IMR-90 (cell line): ENCODE measurements at regions not wholly inside any gene's neighbourhood (a gene's known extent, or its start where the extent isn't known, plus 50 kb on each side); places are given as distances from the start of the nearest gene placed in this dataset.

Experiments used
- ATAC-seq: fragments of 200-7000 bp; cut with Tn5 transposase; 2 replicates; pipeline ENCODE4 v1.9.1; 2020; ENCODE audit warnings: low read depth, mild to moderate bottlenecking, moderate library complexity
- BruUV-seq: library from RNA; stranded (reverse); fragments of 400-500 nt; replicated peaks from 2 replicates; lab custom pipeline; 2021; lab: Mats Ljungman, UMichigan
- CTCF ChIA-PET: fragments of 300-600 bp; formaldehyde crosslinking; extraction: SDS; loops from one replicate; lab custom pipeline; 2021; ENCODE audit warnings: antibody characterized with exemption; lab: Yijun Ruan, JAX
- POLR2A ChIA-PET: fragments of 300-600 bp; sonication (Branson Sonifier 250); formaldehyde crosslinking; loops from one replicate; lab custom pipeline; 2022; ENCODE audit warnings: antibody characterized with exemption; ENCODE audit not compliant: unreplicated experiment; lab: Charles Lee
- DNase-seq: peaks from one replicate; pipeline ENCODE4 v3.0.0; 2013
- H2AFZ ChIP-seq: replicated peaks from 2 replicates; pipeline ENCODE3; 2013; ENCODE audit warnings: low read length, mild to moderate bottlenecking; ENCODE audit not compliant: poor library complexity
- H2AK5ac ChIP-seq: 2 replicates; pipeline ENCODE4 v1.6.1; 2013; ENCODE audit warnings: low read depth, low read length, inconsistent platforms
- H2AK9ac ChIP-seq: replicated peaks from 2 replicates; pipeline ENCODE3; 2013; ENCODE audit warnings: mild to moderate bottlenecking, low read depth, low read length, moderate library complexity; ENCODE audit not compliant: poor library complexity
- H2BK120ac ChIP-seq: 2 replicates; pipeline ENCODE4 v1.6.1; 2013; ENCODE audit warnings: low read depth, low read length, inconsistent platforms
- H2BK15ac ChIP-seq: 3 replicates; pipeline ENCODE4 v1.6.1; 2013; ENCODE audit warnings: low read depth, low read length, inconsistent platforms
- H2BK20ac ChIP-seq: 2 replicates; pipeline ENCODE4 v1.6.1; 2013; ENCODE audit warnings: low read depth, mild to moderate bottlenecking, inconsistent platforms, low read length, moderate library complexity
- H2BK5ac ChIP-seq: 2 replicates; pipeline ENCODE4 v1.6.1; 2013; ENCODE audit warnings: mild to moderate bottlenecking, low read depth, low read length, inconsistent platforms; ENCODE audit not compliant: poor library complexity, severe bottlenecking
- H3K14ac ChIP-seq: replicated peaks from 2 replicates; pipeline ENCODE4 v1.6.1; 2013; ENCODE audit warnings: low read depth, low read length, inconsistent platforms
- H3K18ac ChIP-seq: 2 replicates; pipeline ENCODE4 v1.6.1; 2013; ENCODE audit warnings: low read depth, low read length, control low read depth
- H3K23ac ChIP-seq: 2 replicates; pipeline ENCODE4 v1.6.1; 2013; ENCODE audit warnings: low read depth, low read length, inconsistent platforms
- H3K27ac ChIP-seq: 2 replicates; pipeline ENCODE4 v1.5.1; 2013; ENCODE audit warnings: mild to moderate bottlenecking, control low read depth, low read length; ENCODE audit not compliant: insufficient read depth
- H3K27me3 ChIP-seq: 2 replicates; pipeline ENCODE4 v1.6.1; 2013; ENCODE audit warnings: low read length; ENCODE audit not compliant: control insufficient read depth, insufficient read depth
- H3K36me3 ChIP-seq: 2 replicates; pipeline ENCODE4 v1.6.1; 2013; ENCODE audit warnings: low read length, mixed read lengths; ENCODE audit not compliant: control insufficient read depth, insufficient read depth
- H3K4ac ChIP-seq: 2 replicates; pipeline ENCODE4 v1.6.1; 2013; ENCODE audit warnings: low read depth, low read length, inconsistent platforms
- H3K4me1 ChIP-seq: 2 replicates; pipeline ENCODE4 v1.6.1; 2013; ENCODE audit warnings: low read length, mixed read lengths; ENCODE audit not compliant: control insufficient read depth, insufficient read depth
- H3K4me2 ChIP-seq: 2 replicates; pipeline ENCODE4 v1.6.1; 2013; ENCODE audit warnings: low read depth, mild to moderate bottlenecking, control low read depth, low read length, moderate library complexity
- H3K4me3 ChIP-seq: 2 replicates; pipeline ENCODE4 v1.5.1; 2013; ENCODE audit warnings: low read depth, mild to moderate bottlenecking, control low read depth, low read length, moderate library complexity; ENCODE audit not compliant: insufficient read depth
- H3K56ac ChIP-seq: 2 replicates; pipeline ENCODE4 v1.6.1; 2013; ENCODE audit warnings: low read length, inconsistent platforms; ENCODE audit not compliant: insufficient read depth; ENCODE audit errors: extremely low read depth
- H3K79me1 ChIP-seq, 2 experiments: 2 replicates each; pipeline ENCODE4 v1.6.1; 2013; ENCODE audit warnings: low read length in 2 of 2, inconsistent platforms in 1 of 2, low read depth in 1 of 2
- H3K9ac ChIP-seq: 2 replicates; pipeline ENCODE4 v1.6.1; 2013; ENCODE audit warnings: low read depth, low read length, control low read depth
- H3K9me1 ChIP-seq: 2 replicates; pipeline ENCODE4 v1.6.1; 2013; ENCODE audit warnings: low read length, inconsistent platforms; ENCODE audit not compliant: insufficient read depth
- H3K9me3 ChIP-seq: 2 replicates; pipeline ENCODE4 v1.6.1; 2013; ENCODE audit warnings: low read length; ENCODE audit not compliant: control insufficient read depth, insufficient read depth
- H4K20me1 ChIP-seq: 2 replicates; pipeline ENCODE4 v1.6.1; 2013; ENCODE audit warnings: low read length, inconsistent platforms; ENCODE audit not compliant: insufficient read depth
- H4K5ac ChIP-seq: 2 replicates; pipeline ENCODE4 v1.6.1; 2013; ENCODE audit warnings: mild to moderate bottlenecking, low read depth, low read length, control low read depth
- H4K8ac ChIP-seq, 2 experiments: 2 replicates each; pipeline ENCODE4 v1.6.1; 2013; ENCODE audit warnings: low read depth in 2 of 2, low read length in 2 of 2, control low read depth in 1 of 2, inconsistent platforms in 1 of 2
- H4K91ac ChIP-seq: 2 replicates; pipeline ENCODE4 v1.6.1; 2013; ENCODE audit warnings: low read depth, low read length, inconsistent platforms; ENCODE audit not compliant: insufficient read depth
- BHLHE40 ChIP-seq: fragments of 150-350 bp; IDR thresholded peaks from 2 replicates; pipeline ENCODE4 v1.6.1; 2016; ENCODE audit warnings: mild to moderate bottlenecking, low read depth, low read length
- CEBPB ChIP-seq: IDR thresholded peaks from 2 replicates; pipeline ENCODE4 v1.6.1; 2012; ENCODE audit warnings: low read depth, low read length, improper control_type of control experiment
- CHD1 ChIP-seq: IDR thresholded peaks from 2 replicates; pipeline ENCODE4 v1.6.1; 2012; ENCODE audit warnings: low read depth, low read length, improper control_type of control experiment
- CTCF ChIP-seq: conservative IDR thresholded peaks from 2 replicates; pipeline ENCODE4 v1.5.1; 2012; ENCODE audit warnings: mild to moderate bottlenecking, low read depth, low read length, improper control_type of control experiment
- FOS ChIP-seq: fragments of 150-350 bp; IDR thresholded peaks from 2 replicates; pipeline ENCODE4 v1.6.1; 2016; ENCODE audit warnings: low read depth, low read length
- MAFK ChIP-seq: IDR thresholded peaks from 2 replicates; pipeline ENCODE4 v1.6.1; 2012; ENCODE audit warnings: low read depth, low read length, improper control_type of control experiment
- MAZ ChIP-seq: IDR thresholded peaks from 2 replicates; pipeline ENCODE4 v1.6.1; 2012; ENCODE audit warnings: low read depth, mild to moderate bottlenecking, low read length, improper control_type of control experiment, moderate library complexity, borderline replicate concordance
- MXI1 ChIP-seq: IDR thresholded peaks from 2 replicates; pipeline ENCODE4 v1.6.1; 2012; ENCODE audit warnings: low read depth, mild to moderate bottlenecking, low read length, moderate library complexity, borderline replicate concordance
- NFE2L2 ChIP-seq: fragments of 150-350 bp; IDR thresholded peaks from 2 replicates; pipeline ENCODE4 v1.6.1; 2016; ENCODE audit warnings: low read depth, mild to moderate bottlenecking, low read length
- POLR2A ChIP-seq: IDR thresholded peaks from 2 replicates; pipeline ENCODE4 v1.6.1; 2012; ENCODE audit warnings: mild to moderate bottlenecking, low read depth, low read length
- RAD21 ChIP-seq: IDR thresholded peaks from 2 replicates; pipeline ENCODE4 v1.6.1; 2012; ENCODE audit warnings: low read length, improper control_type of control experiment
- RCOR1 ChIP-seq: IDR thresholded peaks from 2 replicates; pipeline ENCODE4 v1.6.1; 2012; ENCODE audit warnings: mild to moderate bottlenecking, low read length, improper control_type of control experiment; ENCODE audit not compliant: insufficient replicate concordance
- RFX5 ChIP-seq: IDR thresholded peaks from 2 replicates; pipeline ENCODE4 v1.8.0; 2012; ENCODE audit warnings: low read depth, mild to moderate bottlenecking, low read length, moderate library complexity
- SMC3 ChIP-seq: fragments of 150-350 bp; IDR thresholded peaks from 2 replicates; pipeline ENCODE4 v1.6.1; 2016; ENCODE audit warnings: low read depth, mild to moderate bottlenecking, antibody characterized with exemption, low read length, moderate library complexity
- WGBS, 2 experiments: methylation state at CpG; one replicate each; pipeline versions ENCODE4 v1.1.5 to v1.1.7; 2013; ENCODE audit warnings: missing lambda C conversion rate in 2 of 2; ENCODE audit not compliant: insufficient read length in 1 of 2; ENCODE audit errors: extremely low coverage in 2 of 2; 5-methylcytosine and 5-hydroxymethylcytosine counted together
- dilution Hi-C: fragments of 300-500 bp; cut with HindIII; formaldehyde crosslinking; loops from one replicate; pipeline ENCODE4 v1.14.3; 2018; ENCODE audit warnings: low sequenced_read_pairs; ENCODE audit not compliant: unreplicated experiment
- in situ Hi-C: fragments of 300-500 bp; cut with MboI; formaldehyde crosslinking; loops from 3 replicates; pipeline ENCODE4 v1.14.3; 2019; ENCODE audit warnings: low sequenced_read_pairs, inconsistent platforms, mixed read lengths
- intact Hi-C: fragments of 100-400 bp; cut with micrococcal nuclease; formaldehyde crosslinking; loops from 2 replicates; pipeline ENCODE4 v1.10.0; 2022
- TF ChIP-seq, protein P1 (sequence below): fragments of 150-350 bp; IDR thresholded peaks from 2 replicates; pipeline ENCODE4 v1.6.1; 2016; ENCODE audit warnings: low read depth, mild to moderate bottlenecking, low read length, moderate library complexity, borderline replicate concordance
- TF ChIP-seq, protein P2 (sequence below): fragments of 150-350 bp; IDR thresholded peaks from 2 replicates; pipeline ENCODE4 v1.6.1; 2017; ENCODE audit warnings: mild to moderate bottlenecking, antibody characterized with exemption, low read length, low read depth

DNA sequence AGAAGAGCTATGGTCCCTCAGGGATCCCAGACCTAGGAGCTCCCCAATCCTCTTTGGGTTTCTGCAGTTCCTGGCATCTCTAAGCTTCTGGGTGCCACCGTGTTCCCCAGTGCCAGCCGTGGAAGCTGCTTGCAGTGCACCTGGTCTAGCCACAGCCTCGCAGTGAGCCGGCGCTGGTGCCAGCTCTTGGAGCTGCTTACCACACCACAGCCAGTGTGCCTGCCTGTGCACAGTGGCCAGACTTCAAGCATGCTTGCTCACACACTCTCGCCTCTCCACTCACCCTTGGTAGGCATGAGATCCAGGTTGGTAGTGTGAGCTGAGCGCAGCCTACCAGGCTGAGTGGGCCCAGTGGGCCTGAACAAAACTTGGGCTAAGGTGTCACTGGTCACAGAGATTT is 971.9 kb downstream of the DCDC2C start:
- H2BK120ac ChIP-seq, result no peak overlapping the region
- H3K9me3 ChIP-seq, result peaks cover 33% of the 10 kb centered on the region
- POLR2A ChIA-PET, result no interaction called here
- no peaks in the 10 kb centered on the region for H3K27me3 ChIP-seq
- no peak overlapping the region for H2BK5ac ChIP-seq
- H2AFZ ChIP-seq, result no peak overlapping the region
- no peak overlapping the region for H4K91ac ChIP-seq
- dilution Hi-C loops, result no loop called here
- no peak overlapping the region for H3K56ac ChIP-seq
- H2AK9ac ChIP-seq, result no peak overlapping the region
- no peak overlapping the region for H3K9ac ChIP-seq
- no peak overlapping the region for H3K27ac ChIP-seq
- H3K4me1 ChIP-seq, result no peaks in the 10 kb centered on the region
- H2AK5ac ChIP-seq, result no peak overlapping the region
- ATAC-seq (no peak), DNase-seq (no peak)
- CTCF ChIA-PET, result no interaction called here
- no peak overlapping the region for H3K4me3 ChIP-seq
- no peak overlapping the region for H3K14ac ChIP-seq
- BruUV-seq, result no TSS peak
- in situ Hi-C loops, result no loop called here
- no peaks in the 10 kb centered on the region for H3K9me1 ChIP-seq
- no peak overlapping the region for H3K23ac ChIP-seq
- no peaks in the 10 kb centered on the region for H4K20me1 ChIP-seq
- no peak overlapping the region for H2BK20ac ChIP-seq
- H4K8ac ChIP-seq, result no peak overlapping the region
- no peak overlapping the region for H4K5ac ChIP-seq
- H3K4ac ChIP-seq, result no peak overlapping the region
- H3K18ac ChIP-seq, result no peak overlapping the region
- no peak overlapping the region for H2BK15ac ChIP-seq
- TF ChIP-seq BHLHE40 (no peak), MXI1 (no peak), MAZ (no peak), SMC3 (no peak), CEBPB (no peak), MAFK (no peak), NFE2L2 (no peak), FOS (no peak), POLR2A (no peak), RFX5 (no peak), RAD21 (no peak), RCOR1 (no peak), CTCF (no peak), CHD1 (no peak)
- TF ChIP-seq, protein P1, sequence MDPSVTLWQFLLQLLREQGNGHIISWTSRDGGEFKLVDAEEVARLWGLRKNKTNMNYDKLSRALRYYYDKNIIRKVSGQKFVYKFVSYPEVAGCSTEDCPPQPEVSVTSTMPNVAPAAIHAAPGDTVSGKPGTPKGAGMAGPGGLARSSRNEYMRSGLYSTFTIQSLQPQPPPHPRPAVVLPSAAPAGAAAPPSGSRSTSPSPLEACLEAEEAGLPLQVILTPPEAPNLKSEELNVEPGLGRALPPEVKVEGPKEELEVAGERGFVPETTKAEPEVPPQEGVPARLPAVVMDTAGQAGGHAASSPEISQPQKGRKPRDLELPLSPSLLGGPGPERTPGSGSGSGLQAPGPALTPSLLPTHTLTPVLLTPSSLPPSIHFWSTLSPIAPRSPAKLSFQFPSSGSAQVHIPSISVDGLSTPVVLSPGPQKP, result no peak
- TF ChIP-seq, protein P2, sequence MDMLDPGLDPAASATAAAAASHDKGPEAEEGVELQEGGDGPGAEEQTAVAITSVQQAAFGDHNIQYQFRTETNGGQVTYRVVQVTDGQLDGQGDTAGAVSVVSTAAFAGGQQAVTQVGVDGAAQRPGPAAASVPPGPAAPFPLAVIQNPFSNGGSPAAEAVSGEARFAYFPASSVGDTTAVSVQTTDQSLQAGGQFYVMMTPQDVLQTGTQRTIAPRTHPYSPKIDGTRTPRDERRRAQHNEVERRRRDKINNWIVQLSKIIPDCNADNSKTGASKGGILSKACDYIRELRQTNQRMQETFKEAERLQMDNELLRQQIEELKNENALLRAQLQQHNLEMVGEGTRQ, result no peak
- H3K4me2 ChIP-seq, result no peak overlapping the region
- no peaks in the 10 kb centered on the region for H3K36me3 ChIP-seq
- H3K79me1 ChIP-seq, result no peaks in the 10 kb centered on the region
- 80% methylated on average over 3 of the region's 7 CpGs; no CpG with 5 or more reads in 1 of the 2 experiments for WGBS, 2 experiments
- intact Hi-C loops, result no loop called here
